ENCODE measurements at regions not wholly inside any gene's neighbourhood (a gene's known extent, or its start where the extent isn't known, plus 50 kb on each side); places are given as distances from the start of the nearest gene placed in this dataset.

- TF ChIP-seq EZH2 (IDR thresholded peaks at IDR 0.05; ENCODE audit: insufficient read depth, poor library complexity, severe bottlenecking) (no peak), EZH2phosphoT487 (IDR thresholded peaks at IDR 0.05; ENCODE audit: insufficient read depth, low read depth) (no peak)
These were observed 806.2 kb upstream of the CHAC2 start for GRCh38 chr2:52961403-52961802.

Data from GM23248 (cell line).